Stimulated activated CD8-positive, alpha-beta memory T cell treated with anti-CD3 and anti-CD28 coated beads, Interleukin-4, amount 100 ng/mL, for 24 hours (primary cell): ENCODE measurements at regions not wholly inside any gene's neighbourhood (a gene's known extent, or its start where the extent isn't known, plus 50 kb on each side); places are given as distances from the start of the nearest gene placed in this dataset.

Source experiments
- DNase-seq: peaks from one replicate; pipeline ENCODE4 v3.0.0-alpha.2; 2020; ENCODE audit warnings: low read depth

DNA sequence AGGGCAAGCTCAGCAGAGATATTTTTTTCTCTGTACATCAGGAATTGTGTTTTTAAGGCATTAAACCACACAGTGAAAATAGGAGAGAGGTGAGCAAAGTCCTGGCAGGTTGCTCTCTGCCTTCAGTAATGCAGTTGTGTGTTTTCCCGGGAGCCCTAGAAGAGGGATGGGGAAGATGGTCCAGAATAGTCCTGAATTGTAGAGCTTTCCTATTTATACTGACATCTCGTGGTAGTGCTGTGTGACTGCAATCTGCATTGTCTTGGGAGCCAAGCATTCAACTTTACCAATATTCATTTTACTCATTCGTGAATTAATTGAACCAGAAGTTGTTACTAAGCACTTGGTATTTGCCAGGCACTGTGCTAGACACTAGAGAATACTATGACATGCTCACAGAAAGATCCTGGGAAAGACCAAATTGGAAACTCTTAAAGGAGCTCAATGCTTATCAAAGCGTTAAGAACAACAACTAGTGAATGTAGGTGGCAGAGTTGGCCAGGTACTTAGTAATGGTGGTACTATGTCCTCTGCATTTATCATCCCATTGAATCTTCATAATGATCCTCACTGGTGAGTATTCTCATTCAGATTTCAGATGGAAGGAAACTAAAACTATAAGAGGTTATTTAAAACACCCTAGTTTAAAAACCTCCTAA, 214.6 kb downstream of the TRIB2 start:
- no peak for DNase-seq

DNA sequence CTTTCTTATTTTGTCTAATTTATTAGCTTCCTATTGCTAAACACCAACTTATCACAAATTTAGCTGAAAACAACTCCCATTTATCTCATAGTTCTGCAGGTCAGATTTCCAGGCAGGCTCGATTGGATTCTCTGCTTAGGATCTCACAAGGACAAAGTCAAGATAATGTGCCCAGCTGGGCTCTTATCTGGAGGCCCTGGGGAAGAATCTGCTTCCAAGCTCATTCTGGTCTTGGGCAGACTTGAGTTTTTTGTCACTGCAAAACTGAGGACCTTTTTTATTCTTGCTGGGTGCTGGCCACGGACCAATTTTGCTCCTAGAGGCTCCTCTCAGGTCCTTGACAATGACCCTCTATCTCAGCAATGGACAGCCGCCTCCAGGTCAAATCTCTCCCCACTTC, 215.5 kb downstream of the TRIB2 start:
- DNase-seq = no peak

DNA sequence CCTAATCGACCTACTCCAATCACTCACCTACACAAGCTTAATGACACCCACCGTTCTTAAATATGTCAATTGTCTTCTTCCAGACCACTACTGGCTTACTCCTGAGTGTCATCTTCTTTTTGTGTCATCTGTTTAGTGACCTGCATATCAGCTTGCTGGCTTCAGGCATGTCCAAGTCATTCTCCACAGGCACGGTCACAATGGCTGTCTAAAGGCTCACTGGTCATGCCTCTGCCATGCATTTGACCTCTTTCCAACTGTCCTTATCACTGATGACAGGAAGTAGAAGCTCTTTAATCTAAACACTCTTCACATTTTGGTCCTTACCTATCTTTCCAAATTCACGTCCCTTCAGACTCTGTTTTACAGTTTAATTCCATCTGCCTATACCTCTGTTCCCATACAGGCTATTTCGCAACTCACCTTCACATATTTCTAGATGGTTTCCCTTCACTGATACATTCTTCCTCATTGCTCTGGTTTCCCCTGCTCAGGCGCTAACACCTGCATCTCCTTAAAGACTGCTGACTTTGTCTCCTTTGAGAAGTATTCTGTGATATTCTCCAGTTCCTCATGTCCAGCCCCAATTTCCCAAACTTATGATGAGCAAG, 217.5 kb downstream of the TRIB2 start:
- no peak for DNase-seq

DNA sequence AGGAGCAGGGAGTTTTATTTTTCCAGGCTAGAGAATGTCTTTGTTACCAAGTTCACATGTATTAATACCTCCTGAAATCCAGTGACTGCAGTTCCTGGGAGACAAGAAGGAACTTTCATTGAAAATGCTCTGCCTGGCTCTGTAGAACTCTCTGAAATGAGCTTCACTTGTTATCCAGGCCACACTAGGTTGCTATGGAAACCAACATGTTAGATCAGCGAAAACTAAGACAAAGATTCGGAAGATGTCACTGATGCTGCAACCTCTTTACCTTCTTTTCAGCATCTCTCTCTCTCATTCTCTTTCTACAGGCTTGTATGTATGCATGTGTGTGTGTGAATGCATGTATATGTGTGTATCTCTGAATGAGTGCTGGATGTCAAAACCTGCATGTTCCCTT, 218.5 kb downstream of the TRIB2 start:
- no peak for DNase-seq

DNA sequence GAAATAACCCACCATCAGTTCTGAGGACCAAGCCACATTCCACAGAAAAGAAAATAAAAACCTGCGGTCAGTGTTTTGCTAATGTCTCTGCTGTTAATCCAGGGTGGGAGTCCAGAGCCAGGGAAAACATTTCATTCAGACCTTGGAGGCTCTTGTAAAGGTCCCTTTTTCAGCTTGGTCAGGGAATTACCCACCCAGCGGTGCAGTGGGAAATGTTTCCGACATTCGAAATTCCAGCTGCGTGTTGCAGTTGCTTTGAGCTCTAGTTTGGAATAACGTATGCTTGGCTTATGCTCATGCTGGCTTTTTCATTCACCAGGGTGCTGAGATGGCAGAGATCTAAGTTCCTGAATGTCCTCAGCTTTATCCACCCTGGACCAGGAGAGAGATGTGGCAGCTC, 219.1 kb downstream of the TRIB2 start:
- no peak for DNase-seq

DNA sequence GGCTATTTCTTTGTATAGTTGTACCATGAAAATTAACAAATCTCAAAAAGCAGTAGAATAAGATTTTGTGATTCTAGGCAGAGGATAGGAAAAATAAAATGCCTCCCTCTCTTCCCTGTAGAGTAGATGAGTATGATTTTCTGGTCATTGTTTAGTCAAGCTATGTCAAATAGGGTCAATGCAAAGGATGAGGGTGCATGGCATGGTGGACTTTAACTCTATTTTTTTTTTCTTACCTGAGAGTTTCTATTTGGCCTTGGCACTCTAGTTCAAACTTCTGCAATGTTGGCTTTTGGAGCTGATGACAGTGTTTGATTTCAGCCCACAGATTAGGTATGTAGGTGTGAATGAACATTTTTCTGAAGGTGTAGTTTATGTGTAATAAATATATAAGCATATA, 224.5 kb downstream of the TRIB2 start:
- DNase-seq = no peak

DNA sequence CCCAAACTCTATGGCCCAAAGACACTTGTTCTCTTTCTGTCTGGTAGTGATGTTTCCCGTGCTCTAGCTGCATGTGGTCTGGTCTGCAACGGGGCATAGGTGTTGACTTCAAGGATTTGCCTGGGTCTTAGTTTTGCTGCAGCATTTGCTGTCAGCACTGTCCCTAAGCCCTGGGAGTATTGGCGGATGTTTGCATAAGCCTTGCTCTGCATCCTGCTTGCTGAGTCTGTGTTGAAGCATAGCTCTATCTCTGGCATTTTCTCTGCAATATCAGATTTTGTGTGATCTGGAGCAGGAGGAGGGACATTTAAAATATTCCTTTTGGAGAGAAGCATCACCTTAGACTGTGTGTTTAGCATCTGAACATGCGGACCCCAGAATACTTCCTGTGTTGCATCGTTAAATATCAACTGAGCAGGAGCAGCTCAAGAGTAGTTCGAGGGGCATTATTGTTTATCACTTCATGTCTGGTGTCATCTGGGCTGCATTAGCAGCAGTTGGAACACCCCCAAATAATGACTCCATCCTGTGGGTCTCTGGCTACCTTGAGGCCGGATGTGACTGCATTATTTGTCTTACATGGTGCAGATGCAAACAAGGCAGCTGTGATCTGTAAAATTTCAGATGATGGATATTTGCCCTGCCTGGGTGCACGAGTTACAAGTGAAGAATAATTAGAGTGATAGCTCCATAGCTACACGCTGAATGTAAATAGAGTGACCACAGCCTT, 231.7 kb downstream of the TRIB2 start:
- no peak for DNase-seq

DNA sequence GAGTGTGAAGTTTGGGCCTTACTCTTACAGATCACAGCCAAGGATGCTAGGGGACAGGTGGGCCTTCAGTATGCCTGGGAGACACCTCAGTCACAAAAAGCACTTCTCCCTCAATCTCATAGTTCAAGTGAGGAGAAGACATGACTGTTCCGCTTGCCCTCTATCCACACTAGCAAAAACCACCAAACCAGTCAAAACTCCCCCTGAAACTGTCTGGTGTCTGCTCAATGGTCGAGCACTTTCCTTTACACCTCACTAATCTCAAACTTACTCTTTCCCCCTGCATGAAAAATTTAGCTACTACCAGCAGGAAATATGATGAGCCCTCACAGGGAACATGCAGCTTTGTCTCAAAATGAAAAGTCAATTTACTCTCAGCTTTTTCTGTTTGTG, 232.2 kb downstream of the TRIB2 start:
- no peak for DNase-seq

DNA sequence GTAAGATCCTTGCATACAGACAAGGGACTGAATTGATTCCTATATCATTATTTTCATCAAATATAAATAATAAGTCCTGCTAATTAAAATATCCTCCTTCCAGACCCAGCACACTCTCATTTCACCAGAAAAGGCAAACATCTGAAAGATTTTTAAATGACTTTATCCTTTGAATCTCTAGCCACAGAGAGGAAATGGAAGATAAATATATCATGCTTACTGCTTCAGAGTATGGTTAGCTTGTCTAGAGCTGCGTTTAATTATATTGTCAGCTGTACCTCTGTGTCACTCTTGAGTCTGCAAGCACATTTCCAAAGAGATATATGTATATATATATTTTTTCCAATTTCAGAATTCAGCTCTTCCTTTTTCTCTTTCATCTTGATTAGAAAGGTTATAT, 232.7 kb downstream of the TRIB2 start:
- DNase-seq = no peak

DNA sequence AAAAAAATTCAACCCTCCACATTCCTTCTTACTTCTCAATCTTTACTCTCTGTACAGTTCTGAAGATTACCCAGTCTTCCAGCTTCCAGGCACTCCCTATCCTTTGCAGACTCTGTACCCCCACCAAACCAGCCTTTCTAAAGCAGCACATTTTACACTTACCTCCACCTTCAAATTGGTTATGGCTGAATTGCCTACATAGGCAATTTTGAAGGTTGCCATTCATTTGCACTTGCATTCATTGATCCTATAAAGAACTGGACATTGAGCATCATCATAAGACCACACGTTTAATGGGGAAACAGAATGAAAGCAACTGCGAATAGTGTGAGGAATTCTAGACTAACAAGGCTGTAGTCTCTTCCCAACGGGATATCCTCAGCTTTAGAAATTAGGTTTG, 233.4 kb downstream of the TRIB2 start:
- DNase-seq = no peak

DNA sequence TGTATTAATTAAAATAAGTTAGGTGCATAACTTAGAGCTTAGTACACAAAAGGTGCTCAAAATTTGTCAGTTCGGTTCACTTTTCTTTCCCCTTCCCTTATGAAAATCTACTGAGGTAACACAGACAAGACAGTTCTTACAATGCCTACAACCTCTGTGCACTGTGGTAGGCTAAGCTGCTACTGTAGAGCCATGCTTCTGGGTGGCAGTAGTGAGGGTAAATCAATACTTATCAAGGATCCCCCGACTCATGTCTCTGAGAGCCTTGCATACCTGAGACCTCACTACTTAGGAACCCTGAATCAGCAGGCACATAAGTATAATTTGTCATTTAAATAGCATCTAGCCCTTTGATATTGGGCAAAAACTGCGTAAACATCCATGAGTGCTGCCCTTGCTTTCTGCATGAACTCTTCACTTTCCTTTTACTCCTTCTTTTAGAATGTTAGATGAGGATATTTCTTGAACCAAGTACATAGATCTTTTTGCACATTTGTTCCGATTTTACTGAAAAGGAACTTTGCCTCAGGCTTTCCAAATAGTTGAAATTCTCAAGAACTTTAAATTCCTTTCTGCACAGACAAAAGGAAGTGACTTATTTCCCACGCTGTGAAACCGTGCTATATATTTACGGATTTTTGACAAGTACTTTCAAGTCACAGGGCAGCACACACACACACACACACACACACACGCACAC, 234.4 kb downstream of the TRIB2 start:
- no peak for DNase-seq

DNA sequence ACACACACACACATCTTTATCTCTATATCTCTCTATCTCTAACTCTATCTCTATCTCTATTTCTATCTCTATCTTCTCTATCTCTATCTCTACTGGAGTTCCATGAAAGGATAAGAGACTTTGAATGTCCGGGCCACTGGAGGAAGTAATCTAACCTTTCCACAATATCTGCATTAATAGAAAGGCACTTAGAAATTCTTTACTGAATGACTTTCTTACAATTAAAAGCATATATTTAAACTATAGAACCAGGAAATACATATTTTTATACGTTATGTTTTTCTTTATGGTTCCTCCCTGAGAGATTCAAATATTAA, 234.9 kb downstream of the TRIB2 start:
- DNase-seq = no peak

DNA sequence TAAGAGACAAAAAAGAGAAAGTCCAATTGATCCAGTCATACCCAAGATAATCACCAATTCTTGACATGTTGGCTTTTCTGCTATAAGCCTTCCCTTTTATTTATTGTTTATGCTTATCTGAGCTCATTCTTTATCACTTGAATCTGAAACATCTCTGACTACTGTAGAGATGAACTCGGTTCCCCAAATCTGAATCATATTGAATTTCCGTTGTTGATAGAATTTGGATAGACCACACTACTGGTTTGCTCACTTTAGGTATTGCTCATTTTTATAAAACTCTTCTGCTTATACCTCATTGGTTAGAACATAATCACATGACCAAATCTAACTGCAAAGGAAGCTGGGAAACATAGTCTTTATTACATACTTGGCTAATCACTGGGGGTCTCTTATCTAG, 236.9 kb downstream of the TRIB2 start:
- no peak for DNase-seq

DNA sequence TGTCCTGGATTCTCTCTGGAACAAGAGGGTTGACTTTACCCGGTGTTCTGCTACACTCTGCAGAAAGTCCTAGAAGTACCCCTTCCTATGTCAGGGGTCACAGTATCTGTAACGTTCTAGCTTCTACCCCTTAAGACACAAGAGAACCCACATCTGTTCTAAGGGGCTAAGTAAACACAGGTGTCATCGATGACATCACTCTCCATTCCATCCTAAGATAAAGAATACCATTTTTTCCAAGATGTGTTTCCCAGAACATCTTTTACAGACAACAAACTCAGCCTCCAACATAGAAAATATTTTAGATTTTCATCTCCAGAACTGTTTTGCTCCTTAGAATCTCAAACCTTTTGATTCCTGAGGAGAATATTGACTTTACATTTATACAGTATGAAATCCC, 239.1 kb downstream of the TRIB2 start:
- DNase-seq = no peak

DNA sequence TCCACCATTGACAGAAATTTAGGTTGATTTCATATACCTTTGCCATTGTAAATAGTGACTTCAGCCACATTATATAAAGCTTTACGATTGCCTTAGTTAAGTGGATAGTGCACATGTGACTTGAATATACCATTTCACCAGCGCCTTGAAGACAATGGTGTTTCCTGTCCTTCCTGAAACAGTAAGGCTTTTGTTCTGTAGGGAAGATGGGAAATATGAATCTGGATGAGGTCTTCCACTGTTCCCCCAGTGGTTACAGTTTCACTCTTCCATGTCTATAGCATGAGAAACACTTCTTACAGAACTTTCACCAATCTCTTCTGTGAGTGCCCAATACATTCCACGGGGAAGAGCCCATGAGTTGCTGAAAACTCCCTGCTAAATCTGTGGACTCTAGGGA, 240.5 kb downstream of the TRIB2 start:
- no peak for DNase-seq

DNA sequence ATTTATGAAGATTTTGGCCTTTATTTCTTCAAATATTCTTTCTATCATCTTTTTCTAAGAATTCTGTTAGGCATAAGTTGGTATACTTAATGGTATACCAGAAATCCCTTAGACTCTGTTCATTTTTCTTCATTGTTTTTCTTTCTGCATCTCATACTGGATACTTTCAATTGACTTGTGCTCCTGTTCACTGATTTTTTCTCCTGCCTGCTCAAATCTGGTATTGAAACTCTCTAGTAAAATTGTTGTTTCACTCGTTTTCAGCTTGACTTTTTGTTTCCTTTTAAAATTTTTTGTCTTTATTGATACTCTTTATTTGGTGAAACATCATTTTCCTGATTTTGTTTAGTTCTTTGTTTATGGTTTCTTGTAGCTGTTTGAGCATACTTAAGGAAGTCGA, 243.2 kb downstream of the TRIB2 start:
- DNase-seq = no peak

DNA sequence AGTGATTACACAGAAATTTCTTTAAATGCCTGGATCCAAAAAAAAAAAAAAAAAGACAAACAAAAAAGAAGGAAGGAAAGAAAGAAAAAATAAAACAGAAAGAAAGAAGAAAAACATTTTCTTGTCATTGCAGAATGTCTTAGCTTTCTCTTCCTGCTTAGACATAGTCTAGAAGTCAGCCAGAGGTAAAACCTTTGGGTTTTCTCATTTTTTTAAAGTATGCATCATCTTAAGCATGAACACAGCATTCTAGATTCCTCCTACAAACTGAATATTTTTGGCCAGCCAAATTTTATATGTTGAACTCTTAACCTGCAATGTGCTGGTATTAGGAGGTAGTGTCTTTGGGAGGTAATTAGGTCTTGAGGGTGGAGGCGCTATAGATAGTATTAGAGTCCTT, 243.9 kb downstream of the TRIB2 start:
- no peak for DNase-seq

DNA sequence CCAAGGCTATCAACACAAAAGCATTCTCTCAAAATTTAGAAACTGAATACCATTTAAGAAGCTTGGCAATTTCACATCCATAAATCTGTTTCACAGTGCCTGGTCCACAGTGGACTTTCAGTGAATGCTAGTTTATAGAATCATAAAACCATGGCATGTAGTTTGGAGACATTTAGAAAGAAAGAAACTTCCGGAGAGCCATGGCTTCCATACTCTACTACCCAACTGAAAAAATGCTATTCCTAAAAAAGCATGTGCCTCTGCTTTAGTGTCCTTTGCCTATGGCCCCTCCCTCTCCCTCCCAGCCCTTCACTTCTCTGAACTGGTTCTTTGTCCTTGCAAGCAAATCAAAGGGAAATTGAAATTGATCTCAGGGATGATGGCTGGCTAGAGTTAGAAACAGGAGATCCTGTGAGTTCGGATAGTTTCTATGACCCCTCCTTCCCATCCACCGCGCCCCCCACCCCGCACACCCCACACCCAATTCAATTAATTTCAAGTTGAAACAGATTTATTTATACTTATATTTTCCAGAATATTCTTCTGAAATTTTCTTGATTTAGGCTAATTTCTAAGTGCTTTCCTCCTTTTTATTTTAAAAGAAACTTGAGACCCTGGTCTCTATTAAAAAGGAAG, 248.3 kb downstream of the TRIB2 start:
- DNase-seq = no peak

DNA sequence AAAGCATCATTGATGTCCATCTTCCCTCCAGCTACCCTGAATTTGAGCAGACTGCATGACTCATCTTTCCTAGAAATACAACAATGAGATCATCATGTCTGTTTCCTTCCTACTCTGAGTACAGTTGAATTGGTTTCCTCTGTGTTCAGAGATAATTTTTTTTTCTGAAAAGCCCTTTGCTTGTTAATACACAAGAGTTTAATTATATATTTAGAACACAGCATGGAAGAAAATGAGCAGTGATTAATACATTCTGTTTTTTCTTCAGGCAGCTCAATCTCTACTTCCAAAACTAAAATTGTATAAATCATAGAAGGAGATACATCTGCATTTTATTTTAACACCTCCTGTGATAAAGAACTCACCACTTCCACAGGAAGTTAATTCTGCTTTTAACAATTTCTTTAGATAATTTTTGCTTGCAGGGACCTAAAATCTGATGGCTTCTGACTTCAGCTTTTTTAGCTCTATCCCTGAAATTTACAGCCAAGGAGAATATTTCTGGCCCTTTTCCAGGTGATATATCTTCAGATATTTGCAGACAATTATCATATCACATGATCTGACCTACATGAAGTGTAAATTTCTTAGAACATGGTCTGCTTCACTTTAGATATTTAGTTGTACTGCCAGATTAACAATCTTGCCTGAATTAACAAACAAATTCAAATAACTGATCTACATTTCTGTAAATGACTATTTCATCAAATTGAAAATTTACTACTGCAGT, 249.0 kb downstream of the TRIB2 start:
- no peak for DNase-seq

DNA sequence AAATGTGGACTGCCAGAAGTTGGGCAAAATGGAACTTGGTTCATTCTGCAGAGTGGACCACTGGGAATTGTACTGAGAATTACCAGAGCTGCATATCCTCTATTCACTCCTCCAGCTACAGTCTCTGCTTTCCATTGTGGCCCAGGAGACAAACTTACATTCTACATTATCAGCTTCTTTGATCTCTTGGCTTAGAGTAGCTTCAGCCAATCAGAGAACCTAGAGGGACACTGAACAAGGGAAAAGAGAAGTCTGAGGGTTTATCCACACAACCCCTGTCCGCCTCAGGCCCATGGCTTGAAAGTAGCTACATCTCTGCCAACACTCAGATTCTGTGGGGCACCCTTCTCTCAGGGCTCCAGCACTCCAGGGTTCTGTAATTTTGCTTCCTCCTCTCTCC, 251.1 kb downstream of the TRIB2 start:
- no peak for DNase-seq

DNA sequence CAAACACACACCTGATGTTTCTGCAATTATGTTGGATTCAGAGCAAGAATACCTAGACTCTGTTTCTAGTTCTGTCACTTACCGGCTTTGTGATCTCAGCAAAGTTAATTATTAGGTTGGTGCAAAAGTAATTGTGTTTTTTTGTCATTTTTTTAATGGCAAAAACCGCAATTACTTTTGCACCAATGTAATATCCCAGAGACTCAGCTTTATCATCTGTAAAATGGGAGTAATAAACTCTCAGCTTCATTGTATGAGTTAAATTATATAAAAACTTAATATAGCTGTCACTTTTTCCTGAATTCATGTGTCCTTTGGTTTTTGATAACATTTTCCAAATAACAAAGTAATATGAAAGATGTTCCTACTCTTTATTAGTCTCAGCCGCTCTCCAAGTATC, 251.7 kb downstream of the TRIB2 start:
- no peak for DNase-seq

DNA sequence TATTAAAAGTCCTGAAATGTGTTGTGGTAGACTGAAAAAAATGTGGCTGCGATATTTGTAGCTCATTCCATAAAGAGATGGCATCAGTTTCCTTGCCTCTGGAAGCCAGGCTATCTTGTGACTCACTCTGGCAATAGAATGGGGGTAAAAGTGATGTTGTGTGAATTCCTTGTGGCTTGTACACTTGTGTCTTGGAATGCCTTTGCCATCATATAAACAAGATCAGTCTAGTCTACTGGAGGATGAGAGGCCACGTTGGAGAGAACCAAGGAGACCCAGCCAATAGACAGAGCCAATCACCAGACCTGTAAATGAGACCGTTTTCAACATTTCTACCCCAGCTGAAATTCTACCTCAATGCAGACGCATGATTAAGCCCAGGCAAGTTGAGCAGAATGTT, 254.1 kb downstream of the TRIB2 start:
- no peak for DNase-seq
